NCI-H2029 treated with DMSO at 0.1 percent for 48 hours (cell line): ENCODE measurements at regions not wholly inside any gene's neighbourhood (a gene's known extent, or its start where the extent isn't known, plus 50 kb on each side); places are given as distances from the start of the nearest gene placed in this dataset.

ENCODE experiments used
- DNase-seq: peaks from one replicate; lab custom pipeline; 2025; lab: John Stamatoyannopoulos, UW

GRCh38 chr9:81250606-81251005 lies 438.7 kb downstream of the TLE1 start:
- DNase-seq, result no peak

- DNase-seq, result no peak
Measured at GRCh38 chr9:81250041-81250440, 439.3 kb downstream of the TLE1 start.

DNA sequence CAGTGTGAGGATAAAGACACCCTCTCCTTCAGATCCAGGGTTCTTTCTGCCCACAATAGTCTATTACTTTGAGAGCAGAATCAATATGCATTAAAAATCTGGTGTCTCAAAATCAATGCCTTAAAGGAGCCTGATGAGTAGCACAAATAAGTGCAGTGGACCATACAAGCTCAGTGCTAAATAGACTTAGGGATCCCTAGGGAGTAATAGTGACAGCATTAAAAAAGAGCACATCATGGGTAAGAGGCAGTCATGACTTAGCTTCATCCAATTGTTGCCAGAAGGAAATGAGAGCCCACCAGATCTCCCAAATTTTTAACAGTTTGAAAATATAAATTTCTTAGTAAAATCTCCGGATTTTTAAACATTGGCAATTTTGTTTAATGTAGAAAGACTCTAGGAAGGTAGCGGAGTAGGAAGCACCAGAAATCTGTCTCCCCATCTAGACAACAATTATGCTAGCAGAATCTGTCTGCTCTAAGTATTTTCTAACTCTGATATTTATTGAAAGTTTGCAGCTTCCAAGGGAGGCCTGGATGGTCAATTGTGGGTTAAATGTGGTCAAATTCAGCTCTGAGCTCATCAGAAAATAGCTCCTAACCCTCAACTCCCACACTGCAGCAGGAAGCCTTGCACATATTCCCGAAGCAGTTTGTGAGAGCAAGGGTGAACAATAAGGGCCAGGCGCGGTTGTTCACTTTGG lies 443.9 kb downstream of the TLE1 start:
- no peak for DNase-seq

DNA sequence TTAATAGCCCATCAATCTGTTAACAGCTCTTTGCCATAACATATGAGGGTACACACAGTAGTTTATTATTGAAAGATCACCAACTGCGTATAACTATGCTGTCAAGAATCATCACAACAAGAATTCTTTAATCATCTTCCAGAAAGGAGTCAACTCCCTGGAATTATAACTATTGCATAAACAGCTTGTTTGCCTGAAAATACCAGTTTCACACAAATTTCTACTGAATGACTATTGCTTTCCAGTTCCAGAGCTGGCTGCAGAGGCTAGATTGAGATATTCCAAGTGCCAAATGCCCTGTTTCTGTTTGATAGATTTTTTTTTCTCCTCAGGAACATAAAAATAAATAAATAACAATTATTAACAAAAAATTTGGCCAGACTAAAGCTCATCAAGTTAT lies 444.7 kb downstream of the TLE1 start:
- DNase-seq, result no peak

DNA sequence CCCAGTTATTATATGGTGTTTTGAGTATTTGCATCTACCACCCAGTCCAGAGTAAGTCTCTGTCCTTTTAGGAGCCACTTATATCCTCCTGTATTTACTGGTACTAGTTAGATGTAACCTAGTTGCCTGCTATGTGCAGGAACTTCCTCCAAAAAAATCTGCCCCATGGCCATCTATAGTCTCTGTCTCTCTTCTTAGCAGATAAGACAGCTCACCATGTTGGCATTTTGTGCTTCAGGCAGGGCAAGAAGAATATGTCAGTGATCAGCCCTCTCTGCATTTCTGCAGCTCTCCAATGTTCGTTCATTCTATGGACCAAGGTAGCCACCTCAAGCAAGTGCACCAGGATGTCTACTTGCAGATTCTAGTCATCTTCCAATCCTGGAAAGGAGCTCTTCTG lies 446.5 kb downstream of the TLE1 start:
- DNase-seq, result no peak

DNA sequence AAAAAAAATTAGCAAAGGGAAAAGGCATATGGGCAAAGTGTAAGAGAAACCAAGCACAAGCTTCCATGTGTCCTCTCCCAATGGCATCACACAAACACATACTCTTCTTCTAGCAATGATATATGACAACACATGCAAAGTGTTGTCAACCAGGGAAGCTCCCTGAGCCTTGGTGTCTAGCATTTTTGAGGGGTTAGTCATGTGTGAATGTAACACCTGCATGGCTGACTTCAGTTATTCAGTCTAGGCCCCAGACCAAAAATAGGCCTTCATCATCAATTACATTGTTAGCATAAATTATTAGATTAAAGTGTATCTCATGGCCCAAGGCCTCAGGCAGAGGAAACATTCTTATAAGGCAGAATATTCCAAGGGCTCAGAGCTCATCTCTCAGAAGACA lies 450.0 kb downstream of the TLE1 start:
- no peak for DNase-seq

- no peak for DNase-seq
Measured at GRCh38 chr9:81237565-81238231, 451.6 kb downstream of the TLE1 start.

DNA sequence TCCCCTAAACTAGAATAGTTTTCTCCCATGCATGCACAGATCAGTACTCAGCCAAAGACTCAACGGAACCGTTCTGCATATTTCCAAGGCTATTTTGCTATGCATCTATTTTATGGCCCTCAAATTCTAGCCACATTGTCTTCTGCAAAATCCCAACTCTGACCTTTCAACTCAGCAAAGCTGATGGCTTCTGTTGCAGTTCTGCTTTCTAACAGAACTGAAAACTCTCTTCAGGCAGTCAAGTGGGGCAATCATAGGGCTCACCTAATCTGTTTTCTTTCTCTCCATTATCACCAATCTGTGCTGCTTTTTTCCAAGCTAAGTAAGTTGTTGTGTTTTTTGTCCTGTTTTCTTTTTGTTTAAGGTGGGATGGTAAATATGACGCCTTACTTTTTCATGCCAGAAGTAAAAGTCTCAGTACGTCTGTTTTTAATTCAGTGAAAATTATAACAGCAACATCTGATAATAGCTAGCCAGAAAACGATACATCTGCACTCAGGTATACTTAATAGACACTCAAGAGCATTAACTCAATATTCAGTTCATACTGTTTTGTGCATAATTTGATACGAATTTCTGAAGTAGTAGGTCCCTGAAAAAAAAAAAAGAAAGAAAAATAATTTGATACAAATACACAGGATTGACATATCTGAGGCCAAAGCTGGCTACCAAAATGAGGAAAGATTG lies 454.3 kb downstream of the TLE1 start:
- no peak for DNase-seq

GRCh38 chr9:81231011-81231410 lies 458.3 kb downstream of the TLE1 start:
- DNase-seq, result no peak

DNA sequence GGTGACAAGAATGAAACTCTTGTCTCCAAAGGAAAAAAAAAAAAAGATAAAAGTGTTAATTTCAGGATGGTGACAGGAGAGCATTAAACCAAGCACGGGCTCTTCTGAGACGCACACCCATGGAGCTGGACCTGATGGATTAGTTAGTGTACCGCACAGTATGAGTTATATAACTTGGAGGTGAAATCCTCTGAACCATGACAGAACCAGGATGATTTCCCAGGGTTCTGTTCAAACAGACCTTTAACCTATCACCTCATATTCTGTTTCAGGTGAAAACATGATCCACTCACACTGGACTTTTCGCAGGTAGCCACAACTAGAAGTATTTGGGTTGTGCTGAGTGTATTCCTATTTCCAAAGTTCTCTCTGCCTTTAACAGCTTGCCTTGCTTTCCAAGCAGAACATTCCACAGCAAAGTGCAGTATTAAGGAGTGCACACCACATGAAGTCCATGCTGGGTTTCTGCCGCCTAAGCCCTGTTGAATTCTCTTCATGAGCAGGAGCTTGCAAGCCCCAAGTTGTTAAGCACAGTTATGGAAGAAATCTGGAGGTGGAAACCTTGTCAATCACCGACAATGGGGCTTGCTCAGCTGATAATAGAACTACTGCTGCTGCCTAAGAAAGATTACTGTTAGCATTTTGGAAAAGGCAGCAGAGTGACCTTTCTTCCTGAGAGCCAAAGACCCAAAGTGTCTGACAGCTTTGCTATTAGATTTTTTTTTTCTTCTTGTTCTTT lies 461.7 kb downstream of the TLE1 start:
- no peak for DNase-seq

- no peak for DNase-seq
Measured at GRCh38 chr9:81225596-81225995, 463.8 kb downstream of the TLE1 start.

- DNase-seq, result no peak
Measured at GRCh38 chr9:81224166-81225081, 464.9 kb downstream of the TLE1 start.

GRCh38 chr9:81214975-81215374 lies 474.4 kb downstream of the TLE1 start:
- DNase-seq, result no peak

DNA sequence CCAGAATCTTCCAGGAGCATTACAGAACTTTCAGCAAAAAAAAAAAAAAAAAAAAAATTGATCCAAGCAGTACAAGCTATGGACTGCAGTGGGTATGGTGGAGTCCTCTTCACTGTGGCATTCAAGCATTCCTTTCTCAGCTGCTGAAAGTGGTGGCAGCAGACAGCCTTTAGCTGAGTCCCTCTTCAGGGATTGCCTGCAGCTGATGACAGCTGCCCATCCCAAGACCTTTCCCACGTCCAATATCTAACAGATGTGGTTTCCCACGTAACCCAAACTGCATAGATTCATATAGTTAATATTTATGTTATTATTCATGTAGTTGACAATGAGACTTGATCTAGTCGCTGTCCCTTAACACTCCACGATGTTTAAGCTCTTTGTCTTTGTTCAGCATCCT lies 475.9 kb downstream of the TLE1 start:
- no peak for DNase-seq

DNA sequence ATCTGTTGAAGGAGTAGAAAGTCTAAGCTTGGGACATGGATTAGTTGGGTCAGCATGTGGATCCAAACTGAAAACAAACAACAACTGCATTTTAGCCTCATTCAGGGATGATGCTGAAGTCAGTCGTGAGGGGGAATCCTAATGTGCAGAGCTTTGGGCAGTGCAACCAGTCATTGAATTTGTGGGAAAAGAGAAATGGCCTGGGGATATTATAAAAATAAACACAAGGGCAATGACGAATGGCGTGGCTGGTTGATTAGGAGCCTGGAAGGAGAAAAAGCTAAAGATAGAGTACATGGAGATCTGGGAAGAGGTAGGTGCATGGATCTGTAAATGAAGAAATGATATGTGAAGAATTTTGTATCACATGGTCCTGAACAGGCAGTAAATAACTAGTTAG lies 477.6 kb downstream of the TLE1 start:
- no peak for DNase-seq

DNA sequence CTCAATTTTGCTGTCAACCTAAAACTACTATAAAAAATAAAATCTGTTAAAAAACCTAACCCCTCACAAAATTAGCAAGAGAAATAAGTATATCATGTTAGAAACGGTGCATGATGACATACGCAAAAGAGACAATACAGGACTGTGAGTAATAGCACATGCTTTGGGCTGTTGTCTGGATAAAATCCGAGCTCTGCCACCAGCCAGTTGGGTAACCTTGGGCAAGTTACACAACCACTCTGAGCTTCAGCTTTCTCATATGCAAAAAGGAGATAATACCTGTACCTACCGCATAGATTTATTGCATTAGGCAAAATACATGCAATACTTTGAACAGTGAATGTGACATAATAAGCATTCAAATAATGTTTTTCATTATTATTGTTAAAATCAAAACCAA lies 481.7 kb downstream of the TLE1 start:
- no peak for DNase-seq

- no peak for DNase-seq
Measured at GRCh38 chr9:81202292-81202691, 487.1 kb downstream of the TLE1 start.

DNA sequence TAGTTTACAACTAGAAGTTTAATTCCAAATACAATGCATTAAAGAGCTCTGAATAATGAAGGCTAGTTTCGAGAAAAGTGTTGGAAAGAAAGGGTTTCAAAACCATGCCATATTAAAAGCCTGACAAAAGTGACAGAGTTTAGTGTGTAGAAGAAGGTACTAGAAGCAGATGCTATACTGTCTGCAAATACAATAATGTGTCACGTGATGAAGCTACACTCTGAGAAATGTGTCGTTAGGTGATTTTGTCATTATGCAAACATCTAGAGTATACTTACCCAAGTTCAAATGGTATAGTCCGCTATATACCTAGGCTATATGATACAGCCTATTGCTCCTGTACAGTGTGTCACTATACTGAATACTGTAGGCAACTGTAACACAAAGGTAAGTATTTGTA lies 494.1 kb downstream of the TLE1 start:
- no peak for DNase-seq

GRCh38 chr9:81193362-81194339 lies 495.7 kb downstream of the TLE1 start:
- peak; percentile 4 for DNase-seq

- no peak for DNase-seq
Measured at GRCh38 chr9:81191222-81191621, 498.1 kb downstream of the TLE1 start.
